ENCODE measurements at regions not wholly inside any gene's neighbourhood (a gene's known extent, or its start where the extent isn't known, plus 50 kb on each side); places are given as distances from the start of the nearest gene placed in this dataset.

DNA sequence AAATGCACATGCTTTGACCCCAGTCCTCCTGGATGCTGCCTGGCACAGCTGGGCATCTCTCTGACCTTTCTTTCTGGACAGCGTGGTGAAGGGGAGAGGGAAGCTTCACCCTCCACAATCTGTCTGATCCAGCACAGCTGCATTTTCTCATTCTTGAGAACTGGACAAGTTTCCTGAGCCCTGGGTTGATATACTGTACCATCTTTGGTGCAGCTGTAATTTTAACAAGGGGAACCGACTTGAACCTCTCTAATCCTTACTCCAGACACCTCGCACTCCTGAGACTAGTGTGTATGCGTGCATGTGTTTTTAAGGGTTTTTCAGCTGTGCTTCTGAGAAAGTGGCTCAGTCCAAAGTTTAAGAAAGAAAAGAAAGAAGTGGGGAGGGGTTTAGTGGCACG, 655.7 kb downstream of the INHBA start:
- no peak for DNase-seq (ENCODE audit: low spot score)

GRCh38 chr7:41046776-41047175, 656.1 kb downstream of the INHBA start:
- TF ChIP-seq, protein P1, sequence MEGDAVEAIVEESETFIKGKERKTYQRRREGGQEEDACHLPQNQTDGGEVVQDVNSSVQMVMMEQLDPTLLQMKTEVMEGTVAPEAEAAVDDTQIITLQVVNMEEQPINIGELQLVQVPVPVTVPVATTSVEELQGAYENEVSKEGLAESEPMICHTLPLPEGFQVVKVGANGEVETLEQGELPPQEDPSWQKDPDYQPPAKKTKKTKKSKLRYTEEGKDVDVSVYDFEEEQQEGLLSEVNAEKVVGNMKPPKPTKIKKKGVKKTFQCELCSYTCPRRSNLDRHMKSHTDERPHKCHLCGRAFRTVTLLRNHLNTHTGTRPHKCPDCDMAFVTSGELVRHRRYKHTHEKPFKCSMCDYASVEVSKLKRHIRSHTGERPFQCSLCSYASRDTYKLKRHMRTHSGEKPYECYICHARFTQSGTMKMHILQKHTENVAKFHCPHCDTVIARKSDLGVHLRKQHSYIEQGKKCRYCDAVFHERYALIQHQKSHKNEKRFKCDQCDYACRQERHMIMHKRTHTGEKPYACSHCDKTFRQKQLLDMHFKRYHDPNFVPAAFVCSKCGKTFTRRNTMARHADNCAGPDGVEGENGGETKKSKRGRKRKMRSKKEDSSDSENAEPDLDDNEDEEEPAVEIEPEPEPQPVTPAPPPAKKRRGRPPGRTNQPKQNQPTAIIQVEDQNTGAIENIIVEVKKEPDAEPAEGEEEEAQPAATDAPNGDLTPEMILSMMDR (IDR thresholded peaks at IDR 0.05; ENCODE audit: borderline replicate concordance, control extremely low read depth, extremely low read depth, insufficient read depth, missing control alignments) = no peak
- in situ Hi-C loops (cut with MboI; ENCODE audit: low sequenced_read_pairs, unreplicated experiment) = no loop called here
- no peak for DNase-seq (ENCODE audit: low spot score)

More for the DNA sequence above, 655.7 kb downstream of the INHBA start:
- in situ Hi-C loops (cut with MboI; ENCODE audit: low sequenced_read_pairs, unreplicated experiment) = no loop called here
- TF ChIP-seq, protein P1 (IDR thresholded peaks at IDR 0.05; ENCODE audit: borderline replicate concordance, control extremely low read depth, extremely low read depth, insufficient read depth, missing control alignments) = no peak

DNA sequence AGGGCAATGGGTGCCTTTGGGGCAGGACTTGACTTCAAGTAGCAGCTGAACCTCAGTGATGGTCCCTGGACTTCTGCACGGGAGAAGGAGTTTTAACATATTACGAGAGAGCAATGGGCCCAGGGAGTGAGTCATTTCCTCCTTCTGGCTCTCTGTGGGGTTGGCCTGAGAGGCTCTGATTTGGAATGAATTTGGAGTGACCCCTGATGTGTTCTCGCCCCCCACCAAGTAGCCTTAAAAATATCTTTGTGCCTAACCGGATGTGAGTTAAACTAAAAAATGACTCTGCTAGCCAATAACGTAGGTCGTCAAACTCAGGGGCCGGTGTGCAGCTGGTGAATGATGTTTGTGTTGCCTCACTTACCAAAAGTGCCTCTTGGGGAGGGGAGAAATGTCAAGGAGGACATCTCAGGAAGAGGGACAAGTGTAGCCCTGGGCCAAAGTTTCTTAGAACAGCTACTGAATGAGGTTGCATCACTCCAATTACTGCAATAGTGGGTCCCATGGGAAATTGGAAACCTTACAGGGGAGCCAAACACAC, 656.6 kb downstream of the INHBA start:
- in situ Hi-C loops (cut with MboI; ENCODE audit: low sequenced_read_pairs, unreplicated experiment) = no loop called here
- TF ChIP-seq, protein P1 (IDR thresholded peaks at IDR 0.05; ENCODE audit: borderline replicate concordance, control extremely low read depth, extremely low read depth, insufficient read depth, missing control alignments) = no peak
- no peak for DNase-seq (ENCODE audit: low spot score)

DNA sequence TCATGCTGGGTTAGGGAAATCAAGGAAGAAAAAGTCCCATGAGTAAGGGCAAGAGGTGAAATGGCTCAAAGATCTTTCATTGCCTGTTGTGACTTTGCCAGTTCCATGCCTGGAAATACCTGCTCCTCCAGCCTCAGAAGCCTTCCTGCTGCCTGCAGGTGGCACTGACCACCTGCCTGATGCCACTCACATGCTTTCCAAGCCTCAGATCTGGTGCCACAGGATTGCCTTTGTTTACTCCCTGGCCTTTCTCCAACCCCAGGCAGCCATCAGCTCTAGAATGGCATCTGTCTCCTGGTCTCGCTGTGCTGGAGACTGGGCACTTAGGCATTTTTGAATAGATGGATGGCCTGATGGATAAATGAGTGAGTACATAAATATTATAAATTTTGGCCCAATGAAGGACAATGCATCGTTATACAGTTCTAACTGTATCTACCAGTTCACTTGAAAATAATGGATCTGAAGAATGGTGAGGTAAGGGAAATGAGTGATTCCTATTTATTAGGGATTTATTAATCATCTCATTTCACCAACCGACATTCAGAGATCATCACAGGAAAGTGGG, 657.2 kb downstream of the INHBA start:
- no peak for DNase-seq (ENCODE audit: low spot score)
- in situ Hi-C loops (cut with MboI; ENCODE audit: low sequenced_read_pairs, unreplicated experiment) = no loop called here

GRCh38 chr7:41039981-41040380, 662.9 kb downstream of the INHBA start:
- DNase-seq (ENCODE audit: low spot score) = no peak
- in situ Hi-C loops (cut with MboI; ENCODE audit: low sequenced_read_pairs, unreplicated experiment) = no loop called here
- TF ChIP-seq, protein P1 (IDR thresholded peaks at IDR 0.05; ENCODE audit: borderline replicate concordance, control extremely low read depth, extremely low read depth, insufficient read depth, missing control alignments) = no peak

More for the DNA sequence above, 657.2 kb downstream of the INHBA start:
- TF ChIP-seq, protein P1 (IDR thresholded peaks at IDR 0.05; ENCODE audit: borderline replicate concordance, control extremely low read depth, extremely low read depth, insufficient read depth, missing control alignments) = no peak

DNA sequence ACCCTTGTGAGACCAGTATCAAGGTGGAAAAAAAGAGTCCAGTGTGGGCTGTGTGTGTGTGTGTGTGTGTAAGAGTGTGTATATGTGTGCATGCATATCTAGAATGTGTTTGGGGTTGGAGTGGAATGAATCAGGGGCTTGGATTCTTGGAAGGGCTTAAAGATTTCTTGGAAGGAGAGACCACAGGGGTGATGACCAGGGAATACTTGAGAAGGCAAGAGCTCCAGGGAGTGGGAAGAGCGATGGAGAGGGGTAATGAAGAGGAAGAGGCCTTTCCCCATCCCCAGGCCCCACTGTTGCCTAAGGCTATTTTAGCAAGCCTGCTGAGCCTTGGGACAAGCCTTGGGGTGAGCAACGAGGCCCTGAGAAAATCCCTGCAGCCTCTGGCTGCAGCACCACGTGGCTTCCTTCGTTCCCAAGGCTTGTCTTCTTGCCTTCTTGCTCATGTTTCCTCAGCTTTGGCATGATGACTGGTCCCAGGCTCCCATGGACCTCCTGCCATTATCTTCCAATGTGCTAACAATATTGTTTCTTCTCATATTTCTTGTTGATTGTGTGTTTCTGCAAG, 663.4 kb downstream of the INHBA start:
- TF ChIP-seq, protein P1 (IDR thresholded peaks at IDR 0.05; ENCODE audit: borderline replicate concordance, control extremely low read depth, extremely low read depth, insufficient read depth, missing control alignments) = no peak
- no peak for DNase-seq (ENCODE audit: low spot score)
- in situ Hi-C loops (cut with MboI; ENCODE audit: low sequenced_read_pairs, unreplicated experiment) = no loop called here

Data from GM13976 (cell line).